HEK293 (cell line): ENCODE measurements at regions not wholly inside any gene's neighbourhood (a gene's known extent, or its start where the extent isn't known, plus 50 kb on each side); places are given as distances from the start of the nearest gene placed in this dataset.
A peak's percentile ranks its signal among the peaks of the same experiment; 100 is the strongest.

Experiments
- CTCF ChIA-PET: fragments of 350-600 bp; formaldehyde crosslinking; extraction: SDS; loops from one replicate; lab custom pipeline; 2021; ENCODE audit warnings: antibody characterized with exemption; lab: Yijun Ruan, JAX
- POLR2A ChIA-PET: fragments of 300-600 bp; formaldehyde crosslinking; extraction: SDS; loops from one replicate; lab custom pipeline; 2020; ENCODE audit warnings: antibody characterized with exemption, inconsistent platforms; lab: Yijun Ruan, JAX
- H3K27ac ChIP-seq: fragments of 200-500 bp; sonication (Bioruptor generic); 2 replicates; pipeline ENCODE4 v1.5.1; 2014; ENCODE audit warnings: low read depth, low read length, control low read depth, inconsistent platforms; ENCODE audit errors: extremely low read depth
- H3K36me3 ChIP-seq, 2 experiments: fragments of 200-500 bp in 1 of 2; sonication (Bioruptor generic) in 1 of 2; 1 replicate in 1 of 2; 2 replicates in 1 of 2; pipeline ENCODE4 v1.5.1; 2014 to 2017; ENCODE audit warnings: inconsistent platforms in 2 of 2, low read length in 2 of 2; ENCODE audit not compliant: control insufficient read depth in 2 of 2, insufficient read depth in 1 of 2
- H3K4me1 ChIP-seq: fragments of 200-500 bp; sonication (Bioruptor generic); 2 replicates; pipeline ENCODE4 v1.5.1; 2014; ENCODE audit warnings: mild to moderate bottlenecking, low read length, inconsistent platforms; ENCODE audit not compliant: control insufficient read depth, insufficient read depth
- H3K4me3 ChIP-seq: 2 replicates; pipeline ENCODE4 v1.5.1; 2011; ENCODE audit warnings: low read depth, mild to moderate bottlenecking, control low read depth, low read length, moderate library complexity
- H3K9me3 ChIP-seq: fragments of 200-500 bp; sonication (Bioruptor generic); 2 replicates; pipeline ENCODE4 v1.5.1; 2014; ENCODE audit warnings: low read depth, low read length, inconsistent platforms; ENCODE audit not compliant: control insufficient read depth, insufficient read depth
- CTCF ChIP-seq: fragments of 450-650 bp; formaldehyde crosslinking; IDR thresholded peaks from 2 replicates; pipeline ENCODE4 v1.5.1; 2016; ENCODE audit warnings: missing biosample characterization, missing genetic modification characterization
- HOXD13 ChIP-seq: sonication (generic); formaldehyde crosslinking; IDR thresholded peaks from 2 replicates; pipeline ENCODE4 v1.8.0; 2022; ENCODE audit warnings: missing genetic modification reagents, borderline replicate concordance
- MZF1 ChIP-seq: fragments of 450-650 bp; formaldehyde crosslinking; IDR thresholded peaks from 2 replicates; pipeline ENCODE4 v1.5.1; 2017; ENCODE audit warnings: missing biosample characterization, missing genetic modification characterization, borderline replicate concordance
- OVOL3 ChIP-seq: fragments of 450-650 bp; formaldehyde crosslinking; IDR thresholded peaks from 2 replicates; pipeline ENCODE4 v1.5.1; 2016; ENCODE audit warnings: missing biosample characterization, missing genetic modification characterization
- PRDM1 ChIP-seq: fragments of 450-650 bp; formaldehyde crosslinking; IDR thresholded peaks from 2 replicates; pipeline ENCODE4; 2016; ENCODE audit warnings: missing biosample characterization, missing genetic modification characterization
- REST ChIP-seq: fragments of 450-650 bp; formaldehyde crosslinking; IDR thresholded peaks from 2 replicates; pipeline ENCODE4 v1.5.1; 2016; ENCODE audit warnings: missing biosample characterization, missing genetic modification characterization
- ZBTB10 ChIP-seq: fragments of 450-650 bp; formaldehyde crosslinking; IDR thresholded peaks from 2 replicates; pipeline ENCODE4 v1.5.1; 2016; ENCODE audit warnings: missing biosample characterization, missing genetic modification characterization
- ZFHX2 ChIP-seq: fragments of 450-650 bp; formaldehyde crosslinking; conservative IDR thresholded peaks from 2 replicates; pipeline ENCODE4 v1.5.1; 2016; ENCODE audit warnings: missing biosample characterization, missing genetic modification characterization
- ZNF114 ChIP-seq: fragments of 450-650 bp; formaldehyde crosslinking; IDR thresholded peaks from 2 replicates; pipeline ENCODE4 v1.5.0; 2017; ENCODE audit warnings: missing biosample characterization, missing genetic modification characterization
- ZNF132 ChIP-seq: fragments of 450-650 bp; formaldehyde crosslinking; IDR thresholded peaks from 2 replicates; pipeline ENCODE4 v1.5.1; 2017; ENCODE audit warnings: missing biosample characterization, missing genetic modification characterization, borderline replicate concordance
- ZNF214 ChIP-seq: fragments of 450-650 bp; formaldehyde crosslinking; IDR thresholded peaks from 2 replicates; pipeline ENCODE4 v1.5.1; 2017; ENCODE audit warnings: missing biosample characterization, mild to moderate bottlenecking, missing genetic modification characterization, borderline replicate concordance
- ZNF324 ChIP-seq: fragments of 450-650 bp; formaldehyde crosslinking; IDR thresholded peaks from 2 replicates; pipeline ENCODE4 v1.5.1; 2016; ENCODE audit warnings: missing biosample characterization, missing genetic modification characterization
- ZNF391 ChIP-seq: fragments of 450-650 bp; formaldehyde crosslinking; IDR thresholded peaks from 2 replicates; pipeline ENCODE4 v1.5.1; 2016; ENCODE audit warnings: low read depth, missing biosample characterization, missing genetic modification characterization, borderline replicate concordance
- ZNF488 ChIP-seq: fragments of 450-650 bp; formaldehyde crosslinking; IDR thresholded peaks from 2 replicates; pipeline ENCODE4 v1.5.1; 2016; ENCODE audit warnings: missing biosample characterization, missing genetic modification characterization
- ZNF510 ChIP-seq: fragments of 450-650 bp; formaldehyde crosslinking; IDR thresholded peaks from 2 replicates; pipeline ENCODE4 v1.5.1; 2018; ENCODE audit warnings: mild to moderate bottlenecking, missing genetic modification characterization, missing biosample characterization; ENCODE audit not compliant: insufficient replicate concordance
- ZNF555 ChIP-seq: fragments of 450-650 bp; formaldehyde crosslinking; conservative IDR thresholded peaks from 2 replicates; pipeline ENCODE4 v1.5.1; 2017; ENCODE audit warnings: missing biosample characterization, mild to moderate bottlenecking, missing genetic modification characterization, inconsistent platforms
- ZNF624 ChIP-seq: fragments of 450-650 bp; formaldehyde crosslinking; IDR thresholded peaks from 2 replicates; pipeline ENCODE4 v1.5.1; 2017; ENCODE audit warnings: missing biosample characterization, missing genetic modification characterization
- ZNF660 ChIP-seq: fragments of 450-650 bp; IDR thresholded peaks from 2 replicates; pipeline ENCODE4 v1.5.1; 2018; ENCODE audit warnings: missing biosample characterization, mild to moderate bottlenecking, missing genetic modification characterization
- ZNF843 ChIP-seq: fragments of 450-650 bp; formaldehyde crosslinking; IDR thresholded peaks from 2 replicates; pipeline ENCODE4 v1.5.1; 2016; ENCODE audit warnings: missing biosample characterization, missing genetic modification characterization
- ZSCAN4 ChIP-seq: fragments of 450-650 bp; formaldehyde crosslinking; IDR thresholded peaks from 2 replicates; pipeline ENCODE4 v1.5.1; 2017; ENCODE audit warnings: missing biosample characterization, missing genetic modification characterization

- ChIA-PET POLR2A (no interaction called here), CTCF (interaction anchor here (0.6 to 1.2 kb wide), 4 partner anchors 11 to 249 kb away, joined by 3 to 4 read pairs (median 4); no protein-coding TSS in a partner anchor)
- H3K27ac ChIP-seq: no peak overlapping the region
- TF ChIP-seq ZNF214 (tag by site-specific recombination): no peak
- TF ChIP-seq REST (tag by site-specific recombination): no peak
- TF ChIP-seq ZNF391 (tag by site-specific recombination): no peak
- H3K36me3 ChIP-seq: no peaks in the 10 kb centered on the region
- H3K4me3 ChIP-seq: no peak overlapping the region
- H3K9me3 ChIP-seq: no peaks in the 10 kb centered on the region
- no peaks in the 10 kb centered on the region; the same call in 1 of the 2 replicates for H3K4me1 ChIP-seq
These were observed 143.8 kb upstream of the PPP1R26 start for GRCh38 chr9:135335691-135336181.

- no peaks in the 10 kb centered on the region for H3K9me3 ChIP-seq
- POLR2A ChIA-PET: no interaction called here
- CTCF ChIA-PET: interaction anchor here (0.5 kb wide), 1 partner anchor 76 kb away, joined by 3 read pairs; no protein-coding TSS in a partner anchor
- no peak for TF ChIP-seq ZNF488
- no peak for TF ChIP-seq ZNF555 (tag by site-specific recombination)
- 0 out of 2 replicates have a peak, but pooled peaks have one; percentile 20 for TF ChIP-seq ZFHX2 (tag by site-specific recombination)
- no peak for TF ChIP-seq ZNF624 (tag by site-specific recombination)
- peak; percentile 88 for TF ChIP-seq ZSCAN4
- no peak for TF ChIP-seq ZNF114 (tag by site-specific recombination)
- TF ChIP-seq PRDM1 (tag by site-specific recombination): no peak
- TF ChIP-seq MZF1: no peak
- no peaks in the 10 kb centered on the region; the same call in 1 of the 2 replicates for H3K4me1 ChIP-seq
- no peaks in the 10 kb centered on the region for H3K36me3 ChIP-seq
- H3K27ac ChIP-seq: no peak overlapping the region
- no peak overlapping the region for H3K4me3 ChIP-seq
These were observed 142.7 kb upstream of the PPP1R26 start for GRCh38 chr9:135336722-135337527.

- ChIA-PET POLR2A (no interaction called here), CTCF (interaction anchor here (1.0 kb wide), 1 partner anchor 44 kb away, joined by 3 read pairs; no protein-coding TSS in a partner anchor)
- Histone ChIP-seq H3K9me3 (no peaks in the 10 kb centered on the region), H3K4me3 (no peak overlapping the region), H3K27ac (no peak overlapping the region), H3K36me3 (no peaks in the 10 kb centered on the region), H3K4me1 (no peaks in the 10 kb centered on the region)
- TF ChIP-seq ZNF510 (tag by site-specific recombination) (no peak), OVOL3 (no peak), ZNF132 (tag by site-specific recombination) (no peak), ZNF660 (tag by site-specific recombination) (no peak), ZBTB10 (no peak), ZNF843 (tag by site-specific recombination) (no peak), CTCF (no peak), HOXD13 (CRISPR knock-in tag) (no peak), ZNF324 (tag by site-specific recombination) (no peak)
These were observed 141.0 kb upstream of the PPP1R26 start for GRCh38 chr9:135338546-135338945.
